Stimulated activated CD8-positive, alpha-beta memory T cell treated with anti-CD3 and anti-CD28 coated beads, Interleukin-4, amount 100 ng/mL, for 4 hours (primary cell): ENCODE measurements at regions not wholly inside any gene's neighbourhood (a gene's known extent, or its start where the extent isn't known, plus 50 kb on each side); places are given as distances from the start of the nearest gene placed in this dataset.
"Not testable (repeated sequence)": the region's sequence is repeated elsewhere in the genome, so short reads cannot be mapped to it uniquely, and the experiment has no call there.

Source experiments
- DNase-seq, 2 donors: peaks; one replicate each; pipeline ENCODE4 v3.0.0-alpha.2; 2020; ENCODE audit warnings: low read depth in 2 of 2, low spot score in 1 of 2

DNA sequence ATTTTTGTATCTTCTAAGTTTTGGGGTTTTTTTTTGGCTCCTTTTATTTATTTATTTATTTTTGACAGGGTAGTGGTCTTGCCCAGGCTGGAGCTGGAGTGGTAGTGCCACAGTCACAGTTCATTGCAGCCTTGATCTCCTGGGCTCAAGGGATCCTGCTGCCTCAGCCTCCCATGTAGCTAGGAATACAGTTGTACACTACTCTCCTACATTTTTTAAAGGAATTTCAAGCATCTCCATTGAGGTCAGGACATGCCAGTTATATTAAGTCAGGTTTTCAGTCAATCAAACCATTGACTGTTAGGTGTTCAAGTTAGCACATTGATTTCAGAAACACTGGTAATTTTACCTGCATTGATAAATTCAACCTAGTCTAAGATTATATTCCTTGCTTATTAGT is 480.5 kb upstream of the SPRY2 start:
- DNase-seq, result no peak

DNA sequence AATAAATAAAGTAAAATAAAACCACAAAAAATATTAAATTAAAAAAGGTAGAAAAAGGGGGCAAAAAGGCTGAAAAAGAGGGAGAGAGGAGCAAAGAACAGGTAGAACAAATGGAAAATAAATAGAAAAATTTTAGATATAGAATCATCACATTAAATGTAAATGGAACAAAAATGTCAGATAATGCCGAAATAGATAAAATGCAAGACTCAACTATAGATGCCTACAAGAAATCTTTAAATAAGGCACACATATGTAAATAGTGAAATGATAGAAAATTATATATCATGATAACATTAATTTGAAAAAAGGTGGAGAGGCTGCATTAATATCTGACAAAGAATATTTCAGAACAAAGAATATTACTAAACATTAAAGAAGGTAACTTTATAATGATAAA is 477.1 kb upstream of the SPRY2 start:
- no peak for DNase-seq

DNA sequence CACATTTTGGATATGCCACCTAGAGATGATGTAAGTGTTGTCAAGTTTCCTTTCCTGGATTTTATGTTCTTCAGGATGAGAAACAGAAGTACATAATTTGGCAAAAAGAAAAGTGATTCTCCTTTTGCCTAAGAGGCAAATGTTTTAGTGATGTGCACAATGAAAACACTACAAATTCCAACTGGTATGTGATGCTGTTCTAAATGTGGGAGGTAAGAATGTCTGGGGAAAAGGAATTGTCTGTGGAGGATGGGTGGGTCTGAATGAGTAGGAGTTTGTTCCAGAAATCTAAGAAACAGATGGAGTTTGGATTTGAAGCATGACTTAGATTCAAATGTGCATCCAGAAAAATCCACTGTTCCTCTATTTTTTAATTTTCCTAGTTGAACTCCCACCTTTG is 473.6 kb upstream of the SPRY2 start:
- no peak for DNase-seq

DNA sequence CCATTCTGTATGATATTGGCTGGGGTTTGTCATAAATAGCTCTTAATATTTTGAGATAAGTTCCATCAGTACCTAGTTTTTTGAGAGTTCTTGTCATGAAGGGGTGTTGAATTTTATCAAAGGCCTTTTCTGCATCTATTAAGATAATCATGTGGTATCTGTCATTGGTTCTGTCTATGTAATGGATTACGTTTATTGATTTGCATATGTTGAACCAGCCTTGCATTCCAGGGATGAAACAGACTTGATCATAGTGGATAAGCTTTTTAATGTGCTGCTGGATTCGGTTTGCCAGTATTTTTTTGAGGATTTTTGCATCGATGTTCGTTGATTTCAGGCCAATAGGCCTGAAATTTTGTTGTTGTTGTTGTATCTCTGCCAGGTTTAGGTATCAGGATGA is 469.4 kb upstream of the SPRY2 start:
- not testable (repeated sequence) for DNase-seq

DNA sequence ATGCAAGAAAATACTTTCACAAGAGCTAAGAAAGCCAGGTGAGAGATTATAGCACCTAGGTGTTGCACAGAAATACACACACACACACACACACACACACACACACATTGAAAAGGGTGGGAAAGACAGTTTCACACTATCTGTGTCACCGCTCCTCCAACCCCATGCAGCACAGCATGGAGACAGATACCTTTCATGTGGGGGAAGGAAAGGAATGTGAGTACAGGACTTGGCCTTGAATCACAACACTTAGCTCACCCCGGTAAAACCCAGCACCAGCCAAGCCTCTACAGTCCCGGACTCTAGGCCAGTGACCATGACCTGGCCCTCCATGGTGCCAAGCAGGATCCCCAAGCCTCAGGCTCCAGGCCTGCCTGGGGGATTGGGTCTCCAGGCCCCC is 462.0 kb upstream of the SPRY2 start:
- no peak for DNase-seq

DNA sequence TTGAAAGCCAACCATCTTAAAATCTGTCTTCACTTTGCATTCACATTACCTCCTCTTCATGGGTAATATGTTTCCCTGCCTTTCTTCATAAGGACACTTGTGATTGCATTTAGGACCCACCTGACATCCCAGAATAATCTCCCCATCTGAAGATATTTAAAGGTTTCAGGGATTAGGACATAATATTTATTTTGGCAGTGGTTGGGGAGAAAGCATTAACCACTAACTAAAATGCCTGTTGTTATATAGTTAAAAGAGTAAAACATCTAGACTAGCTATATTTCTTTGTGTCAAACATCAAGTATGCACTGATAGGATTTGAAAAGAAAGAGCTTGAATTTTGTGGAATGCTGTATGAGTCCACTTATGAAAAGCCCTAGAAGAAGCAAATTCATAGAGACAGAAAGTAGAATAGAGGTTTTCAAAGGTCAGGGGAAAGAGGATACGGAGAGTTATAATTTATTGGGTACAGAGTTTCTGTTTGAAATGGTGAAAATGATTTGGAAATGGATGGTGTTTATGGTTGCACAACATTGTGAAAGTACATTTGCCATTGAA is 457.7 kb upstream of the SPRY2 start:
- DNase-seq, result no peak

DNA sequence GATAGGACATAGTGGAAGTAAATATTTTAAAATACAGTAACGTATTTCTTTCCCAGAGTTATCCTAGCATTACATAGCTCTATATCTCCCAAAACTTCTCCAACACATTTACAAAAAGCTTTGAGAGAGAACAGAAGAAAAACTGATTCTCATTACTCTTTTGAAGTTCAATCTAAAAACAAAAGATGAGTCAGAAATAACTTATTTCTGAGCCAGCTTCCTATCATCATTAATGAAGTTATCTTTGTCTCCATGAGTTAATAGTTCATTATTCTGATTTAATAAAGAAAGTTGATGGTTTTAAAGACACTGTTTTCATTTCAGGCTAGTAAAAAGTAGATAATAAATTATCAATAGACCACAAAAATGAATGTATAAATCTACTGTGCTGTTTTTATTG is 446.7 kb upstream of the SPRY2 start:
- no peak for DNase-seq

DNA sequence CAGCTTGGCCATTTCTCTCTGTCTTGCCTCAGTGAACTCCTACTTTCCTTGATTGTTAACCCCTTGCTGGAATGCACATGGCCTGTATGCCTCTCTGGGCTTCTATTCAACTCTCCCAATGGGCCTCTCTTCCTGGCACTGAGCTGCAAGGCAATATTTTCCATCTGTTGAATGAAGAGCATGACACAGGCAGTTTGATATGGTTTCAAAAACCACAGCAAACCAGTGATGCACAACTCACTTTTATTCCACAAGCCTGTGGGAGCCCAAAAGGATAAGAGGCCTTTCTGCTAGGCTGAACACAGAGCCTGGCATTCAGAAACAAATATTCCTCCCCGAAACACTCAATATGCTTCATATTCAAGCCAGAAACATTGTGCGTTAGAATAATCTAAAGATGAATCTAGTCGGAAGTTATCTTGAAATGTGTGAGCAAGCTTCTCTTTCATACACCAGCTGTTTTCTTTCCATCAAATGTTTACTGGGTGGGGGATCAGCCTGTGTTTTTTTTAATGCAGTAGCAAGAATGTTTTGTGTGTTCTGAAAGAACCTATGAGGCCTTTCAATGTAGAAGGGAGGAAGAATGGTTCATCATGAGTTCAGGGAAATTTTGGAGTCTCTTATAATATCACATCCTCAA is 443.1 kb upstream of the SPRY2 start:
- DNase-seq, result no peak

DNA sequence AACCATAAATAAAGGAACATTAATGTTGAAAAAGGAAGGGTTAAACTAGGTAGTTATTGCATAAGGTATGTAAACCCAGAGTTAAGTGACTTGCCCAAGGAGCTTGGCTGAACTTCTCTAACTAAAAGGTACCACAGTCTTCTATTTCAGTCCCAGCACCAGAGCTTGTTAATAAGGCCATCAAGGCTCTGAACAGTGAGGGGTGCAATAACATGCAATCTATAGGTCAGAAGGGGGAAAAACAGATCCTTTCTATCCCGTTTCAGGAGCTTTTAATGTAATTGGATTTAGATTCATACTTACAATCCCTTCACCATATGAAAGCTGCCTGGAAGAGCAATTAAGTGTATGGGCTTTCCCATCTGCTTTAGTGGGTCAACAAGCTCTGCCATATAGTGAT is 441.5 kb upstream of the SPRY2 start:
- no peak for DNase-seq

DNA sequence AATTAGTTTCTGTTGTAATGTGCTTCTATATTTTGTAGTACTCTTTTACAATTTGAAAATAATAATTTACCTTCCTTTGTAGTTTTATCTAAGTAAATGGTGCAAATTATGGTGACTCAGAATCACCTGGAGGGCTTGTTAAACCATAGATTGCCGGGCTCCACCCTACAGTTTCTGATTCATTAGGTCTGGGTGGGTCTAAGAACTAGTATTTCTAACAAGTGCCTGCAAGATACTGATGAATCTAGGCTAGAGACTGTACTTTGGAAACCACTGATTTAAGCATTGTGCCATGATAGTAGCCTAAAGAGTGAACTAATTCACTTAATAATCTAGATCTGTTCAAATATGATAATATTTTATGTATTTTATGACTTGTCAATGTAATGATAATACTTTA is 437.4 kb upstream of the SPRY2 start:
- DNase-seq, result no peak

DNA sequence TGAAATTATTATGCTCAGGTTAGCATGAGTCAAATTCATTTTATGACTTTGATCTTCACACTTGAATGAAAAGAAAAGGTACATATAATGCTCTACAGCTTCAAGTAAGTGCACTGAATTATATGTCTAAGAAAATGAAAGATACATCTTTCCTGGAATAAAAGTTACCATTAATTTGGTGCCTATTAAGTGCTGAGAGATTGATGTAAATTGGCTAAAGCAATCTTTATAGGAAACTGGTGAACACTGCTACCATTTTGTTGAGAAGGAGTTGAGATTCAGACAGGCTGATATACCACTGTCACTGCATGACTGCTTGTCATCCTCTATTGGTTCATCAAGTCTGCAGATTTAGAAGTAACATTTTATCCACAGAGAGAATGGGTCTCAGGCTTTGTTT is 416.8 kb upstream of the SPRY2 start:
- no peak for DNase-seq

DNA sequence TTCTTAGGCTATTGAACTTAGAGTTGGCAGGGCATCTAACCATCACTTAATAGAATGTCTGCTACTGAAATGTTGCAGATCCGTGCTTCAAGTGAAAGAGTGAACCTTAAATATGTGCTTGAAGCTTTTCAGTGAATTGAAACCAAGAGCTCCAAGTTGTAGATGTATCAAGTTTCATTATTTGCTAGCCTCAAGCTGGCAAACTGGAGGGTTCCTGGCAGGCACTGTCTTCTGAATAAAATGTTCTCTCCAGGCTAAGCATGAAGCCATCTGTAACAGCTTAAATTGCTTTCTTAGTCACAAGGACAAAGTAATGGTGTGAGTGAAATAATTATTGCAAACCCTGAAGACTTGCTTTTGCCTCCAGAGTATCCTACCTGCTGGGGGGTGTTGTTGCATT is 415.0 kb upstream of the SPRY2 start:
- DNase-seq, result no peak

DNA sequence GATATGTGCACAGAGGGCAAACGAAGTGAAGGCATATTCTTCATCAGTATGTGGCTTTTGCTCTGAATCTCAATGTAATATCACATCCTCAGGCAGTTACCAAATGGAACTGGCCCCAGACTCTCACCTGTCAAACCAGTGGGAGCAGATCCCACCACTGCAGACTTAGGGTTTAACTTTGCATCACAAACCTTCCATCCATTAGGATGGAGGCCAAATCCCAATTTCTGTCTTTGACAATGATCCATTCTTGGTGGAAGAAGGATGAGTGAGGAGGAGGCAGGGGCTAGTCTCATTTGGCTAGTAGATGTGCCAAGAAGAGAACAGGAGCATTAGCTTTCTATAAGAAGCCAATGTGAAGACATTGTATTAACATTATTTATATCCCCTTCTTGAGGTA is 413.5 kb upstream of the SPRY2 start:
- DNase-seq, result no peak

DNA sequence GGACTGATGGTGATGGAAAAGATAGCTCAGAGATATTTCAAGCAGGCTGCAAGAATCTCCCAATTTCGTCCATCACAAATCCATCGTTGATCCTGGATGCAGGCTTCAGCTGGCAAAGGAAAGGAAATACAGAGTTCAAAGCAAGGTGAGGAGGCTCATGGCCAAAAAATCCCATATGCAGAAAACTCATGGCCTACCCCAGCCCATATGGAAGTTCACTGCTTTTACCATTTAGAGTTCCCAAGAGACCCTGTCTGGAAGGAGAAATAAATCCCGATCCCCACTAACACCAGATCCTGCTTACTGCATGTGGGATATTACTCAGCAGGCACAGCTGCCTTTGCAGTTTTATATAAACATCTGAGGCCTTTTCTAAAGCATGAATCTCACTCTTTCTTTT is 412.9 kb upstream of the SPRY2 start:
- no peak for DNase-seq

DNA sequence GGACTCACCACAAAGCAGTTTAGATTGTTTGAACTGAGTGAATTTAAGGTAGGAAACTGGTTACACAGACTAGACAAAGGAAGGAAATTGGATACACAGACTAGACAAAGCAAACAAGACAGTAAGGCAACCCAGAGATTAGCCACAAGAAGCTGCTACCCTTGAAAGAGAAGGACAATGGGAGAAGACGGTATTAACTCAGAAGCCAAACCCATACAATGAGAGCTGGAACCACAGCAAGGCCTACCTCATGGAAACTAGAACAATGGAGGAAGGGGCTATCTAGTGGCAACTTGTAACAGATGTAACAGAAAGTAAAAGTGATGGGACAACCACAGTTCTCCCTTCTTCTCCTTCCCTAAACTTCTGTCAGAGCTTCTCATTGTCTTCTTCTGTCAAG is 410.9 kb upstream of the SPRY2 start:
- no peak for DNase-seq

DNA sequence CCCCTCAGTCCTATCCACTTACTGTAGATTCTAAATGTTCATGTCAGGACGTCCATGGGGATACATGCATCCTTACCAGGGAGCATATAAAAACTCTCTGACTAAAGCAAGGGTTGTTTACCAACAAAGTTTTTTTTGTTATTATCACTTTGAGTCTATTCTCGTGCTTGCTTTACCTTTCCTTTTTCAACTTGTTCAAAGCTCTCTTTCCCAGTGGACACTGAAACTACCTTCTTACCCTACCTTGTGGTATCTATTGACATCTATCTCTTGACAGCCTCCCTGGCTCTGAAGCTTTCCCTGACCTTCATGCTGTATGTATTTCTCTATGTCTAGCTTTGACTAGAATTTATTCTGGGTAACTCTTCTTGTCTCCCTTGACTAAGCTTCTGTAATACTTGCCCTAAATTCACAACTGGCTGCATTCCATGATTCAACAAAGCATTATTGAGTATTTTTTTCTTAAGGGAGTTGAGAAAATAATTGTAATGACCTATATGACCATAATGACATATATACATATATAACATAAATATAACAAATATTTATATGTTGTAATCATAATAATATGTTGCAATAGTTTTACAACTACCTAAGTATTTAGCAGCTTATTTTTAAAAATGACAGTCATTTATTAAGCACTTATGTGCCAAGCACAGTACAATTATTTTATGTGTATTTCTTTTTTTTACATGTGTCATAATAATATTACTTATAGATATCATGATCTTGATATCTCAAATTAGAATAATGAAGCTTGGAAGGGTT is 403.4 kb upstream of the SPRY2 start:
- no peak for DNase-seq

DNA sequence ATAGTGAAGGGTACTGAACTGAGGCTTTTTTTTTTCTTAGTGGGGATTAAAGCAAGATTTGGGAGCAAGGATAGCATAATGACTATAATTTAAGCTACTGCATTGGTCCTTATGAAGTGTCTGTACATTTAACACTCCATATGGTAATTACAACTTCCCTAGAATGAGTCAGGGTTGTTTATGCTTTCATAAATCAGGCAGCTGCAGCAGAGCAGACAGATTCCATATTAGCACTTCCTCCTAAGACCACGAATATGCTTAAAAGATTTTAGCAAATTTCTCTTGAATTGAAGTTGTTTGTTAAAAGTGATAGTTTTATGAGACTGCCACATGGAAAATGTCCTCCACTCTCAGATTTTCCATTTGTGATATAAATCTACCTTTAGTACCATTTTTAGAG is 401.1 kb upstream of the SPRY2 start:
- DNase-seq, result no peak

DNA sequence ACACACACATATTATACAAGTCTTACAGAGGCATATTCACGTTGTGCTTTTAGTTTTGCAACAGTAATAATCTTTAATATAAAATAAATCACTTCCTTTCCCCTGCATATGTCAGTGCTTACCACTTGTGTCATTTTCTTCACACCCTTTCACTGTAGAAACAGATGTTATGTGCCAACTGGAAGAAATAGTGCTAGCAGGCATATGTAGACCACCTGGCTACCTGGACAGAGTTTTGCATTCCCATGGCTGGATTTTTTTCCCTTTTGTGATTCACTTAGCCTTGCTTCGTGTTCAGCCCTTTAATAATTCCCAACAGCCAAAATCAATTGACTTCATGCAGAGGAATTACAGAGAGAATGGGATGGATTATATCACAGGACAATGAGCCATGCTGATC is 399.1 kb upstream of the SPRY2 start:
- no peak for DNase-seq

DNA sequence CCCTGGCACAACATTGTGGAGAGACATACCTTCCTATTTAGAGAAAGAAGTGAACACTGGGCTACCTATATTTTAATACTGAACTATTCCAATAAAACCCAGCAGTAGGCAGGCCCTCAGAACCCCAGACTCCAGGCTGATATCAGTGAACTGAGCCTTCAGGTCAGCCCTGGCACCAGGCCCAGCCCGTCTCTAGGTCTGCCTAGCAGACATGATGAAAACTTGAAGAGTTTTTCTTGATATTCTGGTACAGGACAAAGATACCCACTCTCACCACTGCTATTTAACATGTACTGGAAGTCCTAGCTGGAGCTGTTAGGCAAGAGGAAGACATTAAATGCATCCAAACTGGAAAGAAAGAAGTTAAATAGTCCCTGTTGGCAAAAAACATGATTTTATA is 396.6 kb upstream of the SPRY2 start:
- DNase-seq, result no peak

DNA sequence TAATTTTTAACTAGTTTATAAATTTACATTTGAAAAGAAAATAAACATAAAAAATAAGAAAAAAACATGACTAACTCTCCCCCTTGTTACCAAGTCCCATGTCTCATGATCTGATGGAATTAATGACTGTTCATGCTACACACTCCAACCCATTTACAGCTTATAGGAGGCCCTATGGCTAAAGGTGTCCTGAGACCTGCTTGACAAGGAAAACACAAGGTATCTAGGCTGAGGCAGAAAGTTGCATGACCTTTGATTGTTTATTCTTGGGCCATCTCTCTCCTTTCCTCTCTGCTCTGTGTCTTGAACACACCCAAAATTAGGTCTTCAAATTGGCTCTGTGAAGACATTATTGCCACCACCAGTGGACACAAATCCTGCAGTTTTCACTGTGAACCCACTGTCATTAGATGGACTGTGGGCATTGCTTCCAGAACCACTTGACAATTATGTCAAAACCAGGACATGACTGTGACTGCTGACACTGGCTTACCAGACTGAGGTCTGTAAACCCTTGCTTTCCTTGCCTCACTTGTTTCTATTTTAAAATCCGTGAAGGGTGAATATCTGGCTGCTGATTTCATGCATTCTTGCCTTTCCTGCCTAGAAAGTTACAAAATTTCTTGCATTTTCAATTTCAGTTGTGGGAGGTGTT is 386.5 kb upstream of the SPRY2 start:
- no peak for DNase-seq

DNA sequence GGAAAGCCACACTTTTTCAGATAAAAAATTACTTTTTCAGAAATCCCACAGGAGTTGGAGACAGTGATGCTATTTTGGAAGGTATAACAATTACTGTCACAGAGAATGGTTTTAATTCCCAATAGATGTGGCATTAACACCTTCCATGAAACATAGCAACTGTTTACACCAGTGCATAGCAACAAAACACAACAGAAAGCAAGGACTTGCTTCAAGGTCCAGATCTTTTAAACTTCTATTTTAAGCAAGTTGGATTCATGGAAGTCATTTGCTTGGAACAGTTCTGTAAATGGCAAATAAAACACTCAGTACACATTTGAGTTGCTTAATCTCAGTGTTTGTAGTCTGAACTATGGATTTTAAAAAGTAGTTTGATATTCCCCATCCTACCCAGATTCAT is 385.9 kb upstream of the SPRY2 start:
- DNase-seq, result no peak

DNA sequence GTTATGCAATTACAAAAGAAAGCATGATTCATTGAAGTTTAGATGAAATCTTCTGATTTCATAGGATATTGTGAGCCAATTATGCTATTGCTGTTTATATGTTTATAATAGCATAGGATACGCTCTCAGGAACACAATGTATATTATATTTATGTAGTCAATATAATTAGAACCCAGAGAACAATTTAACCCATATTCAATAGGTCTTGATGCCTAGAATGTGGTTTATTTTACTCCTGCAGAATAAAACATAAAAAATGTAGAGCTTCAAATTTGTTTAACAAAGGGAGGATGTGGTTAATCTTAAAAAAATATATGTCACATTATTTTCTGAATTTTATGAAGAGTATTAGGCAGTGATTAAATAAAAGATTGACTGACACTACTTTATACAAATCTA is 380.8 kb upstream of the SPRY2 start:
- no peak for DNase-seq
